K562 (cell line): ENCODE measurements at regions not wholly inside any gene's neighbourhood (a gene's known extent, or its start where the extent isn't known, plus 50 kb on each side); places are given as distances from the start of the nearest gene placed in this dataset.
"Not testable (repeated sequence)": the region's sequence is repeated elsewhere in the genome, so short reads cannot be mapped to it uniquely, and the experiment has no call there.

ENCODE experiments used
- ARID4B ChIP-seq: sonication (generic); formaldehyde crosslinking; IDR thresholded peaks from 2 replicates; pipeline ENCODE4 v1.8.0; 2022; ENCODE audit warnings: mild to moderate bottlenecking, missing genetic modification reagents
- CTCF ChIP-seq, 3 experiments: IDR thresholded peaks in 2 of 3; conservative IDR thresholded peaks in 1 of 3; 2 replicates each; pipeline ENCODE4 v1.5.1; 2011 to 2012; ENCODE audit warnings: low read length in 3 of 3, mild to moderate bottlenecking in 3 of 3, control low read depth in 2 of 3, improper control_type of control experiment in 1 of 3, inconsistent platforms in 1 of 3, low read depth in 1 of 3, mixed read lengths in 1 of 3, moderate library complexity in 1 of 3; ENCODE audit not compliant: insufficient read depth in 2 of 3
- E2F4 ChIP-seq: sonication (generic); formaldehyde crosslinking; IDR thresholded peaks from 2 replicates; pipeline ENCODE4 v1.8.0; 2022; ENCODE audit warnings: mild to moderate bottlenecking, low read depth, missing genetic modification reagents
- HES1 ChIP-seq: fragments of 450-650 bp; IDR thresholded peaks from 2 replicates; pipeline ENCODE4 v1.6.1; 2016; ENCODE audit warnings: low read depth, mild to moderate bottlenecking, moderate library complexity
- MTA1 ChIP-seq: fragments of 450-650 bp; IDR thresholded peaks from 2 replicates; pipeline ENCODE4 v1.6.1; 2017; ENCODE audit warnings: borderline replicate concordance
- SRSF9 ChIP-seq: fragments of 200-400 bp; formaldehyde crosslinking; IDR thresholded peaks from 2 replicates; pipeline ENCODE4 v1.6.1; 2017; ENCODE audit warnings: low read depth, low read length, borderline replicate concordance
- THAP7 ChIP-seq: fragments of 250-450 bp; sonication (Bioruptor Pico); IDR thresholded peaks from 2 replicates; pipeline ENCODE4 v1.5.0; 2021
- ZBTB26 ChIP-seq: fragments of 450-650 bp; formaldehyde crosslinking; IDR thresholded peaks from 2 replicates; pipeline ENCODE4 v1.4.0; 2022; ENCODE audit warnings: missing genetic modification characterization
- ZBTB34 ChIP-seq: fragments of 250-450 bp; sonication (Bioruptor Pico); IDR thresholded peaks from 2 replicates; pipeline ENCODE4 v1.8.0; 2021; ENCODE audit warnings: mild to moderate bottlenecking, moderate library complexity
- ZC3H11A ChIP-seq: IDR thresholded peaks from 2 replicates; pipeline ENCODE4 v1.6.1; 2012; ENCODE audit warnings: low read depth, low read length, improper control_type of control experiment
- ZNF384 ChIP-seq: IDR thresholded peaks from 2 replicates; pipeline ENCODE4 v1.6.1; 2012; ENCODE audit warnings: low read depth, low read length, improper control_type of control experiment

GRCh38 chr14:87733115-87733514 lies 259.9 kb downstream of the GALC start:
- TF ChIP-seq CTCF (IDR thresholded peaks at IDR 0.05 in 2 of 3, conservative IDR thresholded peaks at IDR 0.05 in 1 of 3; ENCODE audit: insufficient read depth in 2 of 3, low read depth in 1 of 3, low read length in 3 of 3); ZC3H11A; MTA1; E2F4 (CRISPR knock-in tag); ZBTB34 (CRISPR knock-in tag); ZBTB26 (CRISPR knock-in tag); SRSF9; THAP7 (CRISPR knock-in tag); ARID4B (CRISPR knock-in tag); HES1; ZNF384: not testable (repeated sequence)
